Testis (tissue), 2 donors: ENCODE measurements at regions not wholly inside any gene's neighbourhood (a gene's known extent, or its start where the extent isn't known, plus 50 kb on each side); places are given as distances from the start of the nearest gene placed in this dataset.

Experiments
- DNase-seq: peaks from one replicate; pipeline ENCODE4 v3.0.0-alpha.2; 2019
- H3K27ac ChIP-seq, 2 donors: fragments of 200-600 bp; sonication (generic); one replicate each; pipeline ENCODE4 v1.5.1; 2019
- H3K27me3 ChIP-seq: fragments of 200-600 bp; sonication (generic); one replicate; pipeline ENCODE4 v1.5.1; 2019
- H3K36me3 ChIP-seq: fragments of 200-600 bp; sonication (generic); one replicate; pipeline ENCODE4 v1.5.1; 2017; ENCODE audit warnings: low read depth; ENCODE audit errors: missing control alignments
- H3K4me1 ChIP-seq: fragments of 200-600 bp; sonication (generic); one replicate; pipeline ENCODE4 v1.5.1; 2019
- H3K4me3 ChIP-seq, 2 donors: fragments of 200-600 bp; sonication (generic); one replicate each; pipeline ENCODE4 v1.5.1; 2017 to 2019
- H3K9me3 ChIP-seq: fragments of 200-600 bp; sonication (generic); one replicate; pipeline ENCODE4 v1.5.1; 2017
- CTCF ChIP-seq, 3 experiments: fragments of 450-650 bp in 2 of 3; fragments of 200-600 bp in 1 of 3; sonication (generic) in 1 of 3; IDR thresholded peaks; one replicate each; pipeline ENCODE4 v1.5.1; 2016 to 2019; ENCODE audit warnings: antibody characterized with exemption in 3 of 3, mild to moderate bottlenecking in 2 of 3, moderate library complexity in 1 of 3
- POLR2A ChIP-seq: fragments of 450-650 bp; IDR thresholded peaks from one replicate; pipeline ENCODE4 v1.6.1; 2017; ENCODE audit warnings: antibody characterized with exemption, mild to moderate bottlenecking, moderate library complexity
- WGBS, 2 donors: methylation state at CpG; one replicate each; pipeline ENCODE4 v1.1.5; 2018; 5-methylcytosine and 5-hydroxymethylcytosine counted together
- intact Hi-C: fragments of 100-400 bp; cut with DNase I; formaldehyde crosslinking; loops from one replicate; pipeline ENCODE4 v1.15.1; 2023; ENCODE audit warnings: low total_unique reads

- Histone ChIP-seq H3K4me3 (no peak overlapping the region), H3K4me1 (no peaks in the 10 kb centered on the region), H3K36me3 (no peaks in the 10 kb centered on the region), H3K9me3 (no peaks in the 10 kb centered on the region), H3K27me3 (no peaks in the 10 kb centered on the region), H3K27ac (no peak overlapping the region)
- DNase-seq, result no peak
- 60 to 80% methylated on average over 6 of the region's 6 CpGs for WGBS, 2 donors
- TF ChIP-seq CTCF (IDR thresholded peaks at IDR 0.05), result no peak
- no peak for TF ChIP-seq POLR2A
- intact Hi-C loops, result no loop called here
These were observed 1453.1 kb downstream of the UQCRFS1 start for GRCh38 chr19:27759896-27760295.

DNA sequence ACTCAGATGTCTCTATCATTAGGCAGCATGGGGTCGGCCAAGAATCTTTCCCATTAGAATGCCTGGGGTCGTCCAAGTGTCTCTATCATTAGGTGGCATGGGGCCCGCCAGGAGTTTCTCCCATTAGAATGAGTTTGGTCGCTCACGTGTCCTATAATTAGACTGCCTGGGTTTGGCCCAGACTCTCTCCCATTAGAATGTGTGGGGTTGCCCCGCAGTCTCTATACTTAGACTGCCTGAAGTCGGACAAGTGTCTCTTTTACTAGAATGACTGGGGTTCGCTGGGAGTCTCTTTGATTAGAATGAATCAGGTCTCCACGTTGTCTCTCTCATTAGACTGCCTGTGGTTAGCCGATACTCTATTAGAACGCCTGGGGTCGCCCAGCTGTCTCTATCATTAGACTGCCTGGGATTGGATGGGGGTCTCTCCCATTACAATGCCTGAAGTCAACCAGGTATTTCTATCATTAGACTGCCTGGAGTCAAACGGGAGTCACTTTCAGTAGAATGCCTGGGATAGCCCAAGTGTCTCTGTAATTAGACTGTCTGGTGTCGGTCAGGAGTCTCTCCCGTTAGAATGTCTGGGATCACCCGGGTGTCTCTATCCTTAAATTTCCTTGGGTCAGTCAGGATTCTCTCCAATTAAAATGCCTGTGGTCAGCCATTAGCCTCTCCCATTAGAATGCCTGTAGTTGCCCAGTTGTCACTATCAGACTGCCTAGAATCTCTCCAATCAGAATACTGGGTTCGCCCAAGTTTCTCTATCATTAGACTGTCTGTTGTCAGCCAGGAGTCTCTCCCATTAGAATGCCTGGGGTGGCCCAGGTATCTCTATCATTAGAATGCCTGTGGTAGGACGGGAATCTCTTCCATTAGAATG, 1454.1 kb downstream of the UQCRFS1 start:
- Histone ChIP-seq H3K27ac (no peak overlapping the region), H3K4me3 (no peak overlapping the region), H3K9me3 (no peaks in the 10 kb centered on the region), H3K27me3 (no peaks in the 10 kb centered on the region), H3K4me1 (no peaks in the 10 kb centered on the region), H3K36me3 (no peaks in the 10 kb centered on the region)
- DNase-seq, result no peak
- TF ChIP-seq POLR2A, result no peak
- TF ChIP-seq CTCF (IDR thresholded peaks at IDR 0.05), result no peak
- intact Hi-C loops, result no loop called here
- WGBS, 2 donors, result 62 to 67% methylated on average over 17 to 18 of the region's 18 CpGs

- no peaks in the 10 kb centered on the region for H3K27me3 ChIP-seq
- H3K9me3 ChIP-seq, result no peaks in the 10 kb centered on the region
- H3K4me3 ChIP-seq, result no peak overlapping the region
- no peaks in the 10 kb centered on the region for H3K36me3 ChIP-seq
- intact Hi-C loops, result no loop called here
- DNase-seq, result no peak
- H3K27ac ChIP-seq, result no peak overlapping the region
- TF ChIP-seq CTCF (IDR thresholded peaks at IDR 0.05) (no peak), POLR2A (no peak)
- 42 to 54% methylated on average over 5 to 6 of the region's 6 CpGs for WGBS, 2 donors
- H3K4me1 ChIP-seq, result no peaks in the 10 kb centered on the region
These were observed 1458.3 kb downstream of the UQCRFS1 start for GRCh38 chr19:27754700-27755099.

DNA sequence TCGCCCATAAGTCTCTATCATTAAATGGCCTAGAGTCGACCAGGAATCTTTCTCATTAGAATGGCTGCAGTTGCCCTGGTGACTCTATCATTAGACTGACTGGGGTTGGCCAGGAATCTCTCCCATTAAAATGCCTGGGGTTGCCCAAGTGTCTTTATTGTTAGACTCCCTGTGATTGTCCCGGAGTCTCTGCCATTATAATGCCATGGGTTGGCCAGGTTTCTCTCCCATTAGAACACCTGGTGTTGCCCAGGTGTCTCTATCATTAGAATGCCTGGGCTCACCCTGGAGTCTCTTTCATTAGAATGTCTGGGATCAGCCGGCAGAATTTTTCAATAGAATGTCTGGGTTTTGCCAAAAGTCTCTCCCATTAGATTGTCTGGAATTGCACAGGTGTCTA, 1459.3 kb downstream of the UQCRFS1 start:
- TF ChIP-seq CTCF (IDR thresholded peaks at IDR 0.05), result no peak
- no peak for TF ChIP-seq POLR2A
- Histone ChIP-seq H3K36me3 (no peaks in the 10 kb centered on the region), H3K4me1 (no peaks in the 10 kb centered on the region), H3K27ac (no peak overlapping the region), H3K4me3 (no peak overlapping the region), H3K9me3 (no peaks in the 10 kb centered on the region), H3K27me3 (no peaks in the 10 kb centered on the region)
- DNase-seq, result no peak
- intact Hi-C loops, result no loop called here
- 83 to 88% methylated on average over 4 of the region's 4 CpGs for WGBS, 2 donors
